K562 (cell line): ENCODE measurements at regions not wholly inside any gene's neighbourhood (a gene's known extent, or its start where the extent isn't known, plus 50 kb on each side); places are given as distances from the start of the nearest gene placed in this dataset.

Experiments
- ATAC-seq: fragments of 200-7000 bp; cut with Tn5 transposase; 3 replicates; pipeline ENCODE4 v1.9.1; 2020; ENCODE audit warnings: moderate library complexity
- BruUV-seq: library from RNA; stranded (reverse); fragments of 400-500 nt; replicated peaks from 2 replicates; lab custom pipeline; 2021; lab: Mats Ljungman, UMichigan
- CTCF ChIA-PET: fragments of 300-600 bp; formaldehyde crosslinking; extraction: SDS; loops from one replicate; lab custom pipeline; 2021; ENCODE audit warnings: low intra/inter-chr PET ratio; lab: Yijun Ruan, JAX
- POLR2A ChIA-PET: fragments of 300-600, 350-650 bp; sonication (Branson Sonifier 250); formaldehyde crosslinking; extraction: SDS; loops from one replicate; lab custom pipeline; 2021; ENCODE audit warnings: antibody characterized with exemption, inconsistent platforms; lab: Yijun Ruan, JAX
- DNase-seq, 4 experiments: peaks; one replicate each; pipeline versions ENCODE4 v3.0.0 to v3.0.0-alpha.2; 2011 to 2018; ENCODE audit warnings: low spot score in 3 of 4, mixed read lengths in 3 of 4; ENCODE audit errors: extremely low read depth in 1 of 4
- FAIRE-seq: peaks from 2 replicates; lab custom pipeline; 2011; peaks lifted over from hg19 to GRCh38; lab: Jason Lieb, UNC
- H2AFZ ChIP-seq: 2 replicates; pipeline ENCODE4 v1.6.0; 2011; ENCODE audit warnings: low read depth, low read length, control low read depth, inconsistent platforms
- H3K27ac ChIP-seq: fragments of 200-600 bp; 3 replicates; pipeline ENCODE4 v1.8.0; 2011; ENCODE audit warnings: low read depth, mild to moderate bottlenecking, control low read depth, inconsistent platforms, low read length, moderate library complexity, mixed read lengths; ENCODE audit errors: extremely low read depth
- H3K27me3 ChIP-seq, 2 experiments: fragments of 300-600 bp in 1 of 2; 2 replicates in 1 of 2; 3 replicates in 1 of 2; pipeline versions ENCODE4 v1.6.0 to v1.8.0; 2011; ENCODE audit warnings: inconsistent platforms in 2 of 2, low read length in 2 of 2, mild to moderate bottlenecking in 1 of 2, mixed read lengths in 1 of 2, moderate library complexity in 1 of 2; ENCODE audit not compliant: control insufficient read depth in 2 of 2, insufficient read depth in 2 of 2
- H3K36me3 ChIP-seq: fragments of 300-600 bp; 3 replicates; pipeline ENCODE4 v1.8.0; 2011; ENCODE audit warnings: mild to moderate bottlenecking, low read length, inconsistent platforms; ENCODE audit not compliant: control insufficient read depth, insufficient read depth
- H3K4me1 ChIP-seq, 2 experiments: fragments of 200-600 bp in 1 of 2; replicated peaks in 1 of 2; 2 replicates in 1 of 2; 3 replicates in 1 of 2; pipeline versions ENCODE4 v1.5.1 to v1.8.0; 2011; ENCODE audit warnings: inconsistent platforms in 2 of 2, low read length in 2 of 2, mild to moderate bottlenecking in 1 of 2, mixed read lengths in 1 of 2, moderate library complexity in 1 of 2; ENCODE audit not compliant: control insufficient read depth in 2 of 2, insufficient read depth in 2 of 2
- H3K4me2 ChIP-seq: 2 replicates; pipeline ENCODE4 v1.6.1; 2011; ENCODE audit warnings: low read length, control low read depth, inconsistent platforms, mixed read lengths; ENCODE audit not compliant: insufficient read depth
- H3K4me3 ChIP-seq: fragments of 200-600 bp; sonication (generic), shearing (Covaris generic); 2 replicates; pipeline ENCODE4 v1.5.1; 2016; ENCODE audit warnings: control low read depth, inconsistent platforms
- H3K79me2 ChIP-seq: fragments of 200-600 bp; 3 replicates; pipeline ENCODE4 v1.8.0; 2011; ENCODE audit warnings: low read length, inconsistent platforms; ENCODE audit not compliant: control insufficient read depth, insufficient read depth
- H3K9ac ChIP-seq, 2 experiments: 2 replicates each; pipeline versions ENCODE4 v1.6.0 to v1.6.1; 2011; ENCODE audit warnings: low read depth in 2 of 2, low read length in 2 of 2, control low read depth in 1 of 2, inconsistent platforms in 1 of 2, mild to moderate bottlenecking in 1 of 2, mixed read lengths in 1 of 2; ENCODE audit not compliant: insufficient read depth in 1 of 2
- H3K9me1 ChIP-seq: one replicate; pipeline ENCODE4 v1.6.0; 2011; ENCODE audit warnings: inconsistent platforms, mild to moderate bottlenecking, low read length, moderate library complexity; ENCODE audit not compliant: control insufficient read depth, insufficient read depth
- H3K9me3 ChIP-seq: replicated peaks from 2 replicates; pipeline ENCODE4 v1.5.1; 2011; ENCODE audit warnings: low read depth, low read length, inconsistent platforms; ENCODE audit not compliant: control insufficient read depth, insufficient read depth
- H4K20me1 ChIP-seq: replicated peaks from 2 replicates; pipeline ENCODE4 v1.6.1; 2011; ENCODE audit warnings: low read length, inconsistent platforms, mixed read lengths; ENCODE audit not compliant: control insufficient read depth, insufficient read depth
- ARID2 ChIP-seq: fragments of 450-650 bp; IDR thresholded peaks from 2 replicates; pipeline ENCODE4 v1.6.1; 2017; ENCODE audit warnings: antibody characterized with exemption, mild to moderate bottlenecking
- BACH1 ChIP-seq: fragments of 200-800 bp; sonication (Bioruptor generic); IDR thresholded peaks from 2 replicates; pipeline ENCODE4 v1.6.1; 2016; ENCODE audit warnings: missing genetic modification characterization, missing compliant biosample characterization
- BDP1 ChIP-seq: IDR thresholded peaks from 3 replicates; pipeline ENCODE4 v1.6.1; 2011; ENCODE audit not compliant: insufficient read length, insufficient read depth
- BRD9 ChIP-seq: fragments of 450-650 bp; IDR thresholded peaks from 2 replicates; pipeline ENCODE4 v1.6.1; 2018; ENCODE audit warnings: low read depth; ENCODE audit not compliant: partially characterized antibody
- MAFG ChIP-seq: fragments of 450-650 bp; conservative IDR thresholded peaks from 2 replicates; pipeline ENCODE4 v1.6.1; 2016; ENCODE audit warnings: missing genetic modification characterization, missing compliant biosample characterization
- MCM3 ChIP-seq: fragments of 450-650 bp; IDR thresholded peaks from 2 replicates; pipeline ENCODE4 v1.6.1; 2016
- MTF1 ChIP-seq: fragments of 250-450 bp; sonication (Bioruptor Pico); IDR thresholded peaks from 2 replicates; pipeline ENCODE4 v1.9.0; 2021; ENCODE audit warnings: moderate library complexity, mild to moderate bottlenecking, inconsistent platforms, borderline replicate concordance
- NFIC ChIP-seq: fragments of 450-650 bp; IDR thresholded peaks from 2 replicates; pipeline ENCODE4 v1.6.1; 2017; ENCODE audit warnings: mild to moderate bottlenecking, inconsistent platforms
- OTX1 ChIP-seq: fragments of 450-650 bp; formaldehyde crosslinking; IDR thresholded peaks from 2 replicates; pipeline ENCODE4 v1.4.0; 2022; ENCODE audit warnings: mild to moderate bottlenecking
- PRPF4 ChIP-seq: fragments of 200-400 bp; formaldehyde crosslinking; IDR thresholded peaks from one replicate; pipeline ENCODE4 v1.6.1; 2017; ENCODE audit warnings: low read length, low read depth, mild to moderate bottlenecking; ENCODE audit not compliant: insufficient read depth, poor library complexity, severe bottlenecking
- RBM15 ChIP-seq: fragments of 200-400 bp; formaldehyde crosslinking; IDR thresholded peaks from 2 replicates; pipeline ENCODE4 v1.6.1; 2018; ENCODE audit warnings: mild to moderate bottlenecking, low read length, moderate library complexity; ENCODE audit not compliant: insufficient read depth
- TCFL5 ChIP-seq: fragments of 250-450 bp; sonication (Bioruptor Pico); conservative IDR thresholded peaks from 2 replicates; pipeline ENCODE4 v1.6.1; 2021; ENCODE audit warnings: mild to moderate bottlenecking, moderate library complexity, matching md5 sums
- ZBTB9 ChIP-seq: fragments of 450-650 bp; formaldehyde crosslinking; IDR thresholded peaks from 2 replicates; pipeline ENCODE4 v1.4.0; 2020; ENCODE audit warnings: mild to moderate bottlenecking, moderate library complexity
- ZKSCAN1 ChIP-seq: fragments of 150-350 bp; IDR thresholded peaks from 2 replicates; pipeline ENCODE4 v1.6.1; 2016; ENCODE audit warnings: low read depth, low read length
- ZNF239 ChIP-seq: fragments of 250-450 bp; sonication (Bioruptor Pico); IDR thresholded peaks from 2 replicates; pipeline ENCODE4 v1.4.0; 2020; ENCODE audit warnings: mild to moderate bottlenecking
- ZNF263 ChIP-seq: sonication (generic); formaldehyde crosslinking; IDR thresholded peaks from 2 replicates; pipeline ENCODE4 v1.8.0; 2022; ENCODE audit warnings: mild to moderate bottlenecking, missing genetic modification reagents, borderline replicate concordance
- ZNF280A ChIP-seq: fragments of 450-650 bp; IDR thresholded peaks from 2 replicates; pipeline ENCODE4 v1.6.1; 2018; ENCODE audit warnings: mild to moderate bottlenecking, low read depth; ENCODE audit not compliant: partially characterized antibody
- WGBS: fragments of 100-300 bp; shearing (Covaris generic); methylation state at CpG from one replicate; pipeline ENCODE4 v1.1.6; 2016; ENCODE audit warnings: low coverage, mixed read lengths; ENCODE audit not compliant: insufficient coverage; ENCODE audit errors: missing lambda C conversion rate; 5-methylcytosine and 5-hydroxymethylcytosine counted together
- in situ Hi-C: fragments of 300-500 bp; cut with MboI; formaldehyde crosslinking; loops from 4 replicates; pipeline ENCODE4 v1.15.0; 2018; ENCODE audit warnings: inconsistent platforms, mixed read lengths
- intact Hi-C: fragments of 100-400 bp; cut with micrococcal nuclease; formaldehyde crosslinking; loops from 2 replicates; pipeline ENCODE4 v1.14.2; 2022

DNA sequence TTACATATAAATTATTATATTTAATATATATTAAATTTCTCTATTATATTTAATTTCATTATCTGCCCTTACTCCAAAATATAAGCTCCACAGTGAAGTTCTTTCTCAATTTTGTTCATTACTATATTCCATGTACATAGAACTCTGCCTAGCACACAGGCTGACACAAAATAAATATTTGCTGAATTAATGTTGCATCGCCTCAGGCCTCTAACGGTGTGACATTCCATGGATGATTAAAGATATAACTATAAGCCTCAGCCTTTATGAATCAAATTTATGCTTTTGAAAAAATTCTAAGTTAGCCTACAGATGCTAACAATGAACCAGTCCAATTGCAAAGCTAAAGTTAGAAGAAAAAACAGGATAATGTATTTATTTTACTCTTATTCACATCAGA, 1337.2 kb upstream of the NRXN1 start:
- H3K4me2 ChIP-seq: no peak overlapping the region
- no peak for TF ChIP-seq MAFG (tag)
- no peak for TF ChIP-seq TCFL5 (CRISPR knock-in tag)
- no peak for TF ChIP-seq MTF1 (CRISPR knock-in tag)
- no peak for TF ChIP-seq BRD9
- H3K4me1 ChIP-seq: no peaks in the 10 kb centered on the region
- no peak overlapping the region for H3K9ac ChIP-seq
- no TSS peak for BruUV-seq
- intact Hi-C loops: no loop called here
- POLR2A ChIA-PET: no interaction called here
- in situ Hi-C loops: no loop called here
- no peaks in the 10 kb centered on the region for H3K79me2 ChIP-seq
- no peaks in the 10 kb centered on the region for H3K9me3 ChIP-seq
- H2AFZ ChIP-seq: no peak overlapping the region
- H3K36me3 ChIP-seq: no peaks in the 10 kb centered on the region
- WGBS: 4% methylated on average over 2 of the region's 2 CpGs
- H3K9me1 ChIP-seq: no peaks in the 10 kb centered on the region
- no peak overlapping the region for H3K4me3 ChIP-seq
- ATAC-seq (no peak), DNase-seq (no peak), FAIRE-seq (no peak)
- CTCF ChIA-PET: no interaction called here
- no peak overlapping the region for H3K27ac ChIP-seq
- no peaks in the 10 kb centered on the region for H4K20me1 ChIP-seq
- no peaks in the 10 kb centered on the region for H3K27me3 ChIP-seq

DNA sequence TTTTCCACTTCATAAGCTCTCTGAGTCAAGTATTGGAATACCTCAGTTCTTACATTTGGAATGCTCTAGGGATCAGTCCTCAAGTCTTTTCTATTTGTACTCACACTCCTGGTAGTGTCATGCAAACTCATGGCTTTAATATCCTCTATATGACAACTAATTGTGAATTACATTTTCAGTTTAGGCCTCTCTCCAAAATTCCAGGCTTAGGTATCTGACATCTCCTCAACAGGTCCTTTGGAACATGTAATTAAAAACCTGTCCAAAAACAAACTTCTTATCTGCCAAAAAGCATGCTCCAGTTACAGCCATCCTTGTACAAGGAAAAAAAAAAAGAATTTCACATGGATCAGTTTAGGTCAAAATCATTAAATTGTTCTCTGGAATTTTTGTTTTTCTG, 1336.2 kb upstream of the NRXN1 start:
- ChIA-PET POLR2A (no interaction called here), CTCF (no interaction called here)
- H3K4me3 ChIP-seq: no peak overlapping the region
- H3K79me2 ChIP-seq: no peaks in the 10 kb centered on the region
- H3K4me1 ChIP-seq: no peaks in the 10 kb centered on the region
- FAIRE-seq (no peak), ATAC-seq (no peak), DNase-seq (no peak)
- H3K9me1 ChIP-seq: no peaks in the 10 kb centered on the region
- no peak overlapping the region for H3K9ac ChIP-seq
- no peak overlapping the region for H3K27ac ChIP-seq
- no peaks in the 10 kb centered on the region for H3K27me3 ChIP-seq
- H3K9me3 ChIP-seq: no peaks in the 10 kb centered on the region
- no peak overlapping the region for H3K4me2 ChIP-seq
- no TSS peak for BruUV-seq
- no peaks in the 10 kb centered on the region for H4K20me1 ChIP-seq
- intact Hi-C loops (no loop called here), in situ Hi-C loops (no loop called here)
- H2AFZ ChIP-seq: no peak overlapping the region
- H3K36me3 ChIP-seq: no peaks in the 10 kb centered on the region
- TF ChIP-seq ARID2 (no peak), NFIC (no peak), ZNF263 (CRISPR knock-in tag) (no peak), PRPF4 (no peak), RBM15 (no peak), ZNF239 (CRISPR knock-in tag) (no peak), BDP1 (no peak), ZBTB9 (CRISPR knock-in tag) (no peak), OTX1 (CRISPR knock-in tag) (no peak), MCM3 (no peak), ZNF280A (no peak), BACH1 (tag) (no peak), ZKSCAN1 (no peak)
